Activated naive CD8-positive, alpha-beta T cell treated with anti-CD3 and anti-CD28 coated beads, Interleukin-2, amount 50 U/mL, for 16 hours (primary cell): ENCODE measurements at regions not wholly inside any gene's neighbourhood (a gene's known extent, or its start where the extent isn't known, plus 50 kb on each side); places are given as distances from the start of the nearest gene placed in this dataset.

Source experiments
- DNase-seq: peaks from one replicate; pipeline ENCODE4 v3.0.0-alpha.2; 2020; ENCODE audit warnings: low read depth, low spot score

GRCh38 chr13:99053636-99054233 lies 75.9 kb upstream of the DOCK9 start:
- no peak for DNase-seq

- no peak for DNase-seq
These were observed 77.4 kb upstream of the DOCK9 start for GRCh38 chr13:99055281-99055680.

GRCh38 chr13:99055735-99056134 lies 77.9 kb upstream of the DOCK9 start:
- no peak for DNase-seq

- no peak for DNase-seq
These were observed 78.6 kb upstream of the DOCK9 start for GRCh38 chr13:99056381-99057014.

GRCh38 chr13:99057310-99057975 lies 79.6 kb upstream of the DOCK9 start:
- DNase-seq: no peak

- no peak for DNase-seq
These were observed 80.9 kb upstream of the DOCK9 start for GRCh38 chr13:99058527-99059495.

GRCh38 chr13:99059498-99060075 lies 81.7 kb upstream of the DOCK9 start:
- no peak for DNase-seq

GRCh38 chr13:99061411-99061810 lies 83.5 kb upstream of the DOCK9 start:
- DNase-seq: no peak

- DNase-seq: no peak
These were observed 84.7 kb upstream of the DOCK9 start for GRCh38 chr13:99062593-99062992.

- no peak for DNase-seq
These were observed 85.3 kb upstream of the DOCK9 start for GRCh38 chr13:99063178-99063577.

- no peak for DNase-seq
These were observed 86.1 kb upstream of the DOCK9 start for GRCh38 chr13:99063952-99064351.

GRCh38 chr13:99064624-99065234 lies 86.9 kb upstream of the DOCK9 start:
- no peak for DNase-seq

GRCh38 chr13:99065235-99066015 lies 87.6 kb upstream of the DOCK9 start:
- DNase-seq: no peak

GRCh38 chr13:99066219-99066618 lies 88.4 kb upstream of the DOCK9 start:
- no peak for DNase-seq

GRCh38 chr13:99067159-99067985 lies 89.5 kb upstream of the DOCK9 start:
- no peak for DNase-seq

GRCh38 chr13:99071211-99071610 lies 93.3 kb upstream of the DOCK9 start:
- no peak for DNase-seq

GRCh38 chr13:99071666-99072065 lies 93.8 kb upstream of the DOCK9 start:
- no peak for DNase-seq

GRCh38 chr13:99072356-99072755 lies 94.5 kb upstream of the DOCK9 start:
- no peak for DNase-seq

GRCh38 chr13:99072941-99073340 lies 95.1 kb upstream of the DOCK9 start:
- DNase-seq: no peak

GRCh38 chr13:99074693-99075092 lies 96.8 kb upstream of the DOCK9 start:
- DNase-seq: no peak
